Activated T-helper 17 cell treated with anti-CD3 and anti-CD28 coated beads, Interleukin-2, amount 50 U/mL, for 72 hours (primary cell): ENCODE measurements at regions not wholly inside any gene's neighbourhood (a gene's known extent, or its start where the extent isn't known, plus 50 kb on each side); places are given as distances from the start of the nearest gene placed in this dataset.

Experiments used
- ATAC-seq: fragments of 150-1000 bp; cut with Tn5 transposase; replicated peaks from 2 replicates; pipeline ENCODE4 v1.10.0; 2021; ENCODE audit warnings: mild to moderate bottlenecking, moderate library complexity
- H3K27ac Mint-ChIP-seq: one replicate; pipeline ENCODE4 v1.8.0; 2022; ENCODE audit warnings: mixed read lengths
- H3K27me3 Mint-ChIP-seq: one replicate; pipeline ENCODE4 v1.8.0; 2022; ENCODE audit warnings: mixed read lengths
- H3K36me3 Mint-ChIP-seq: one replicate; pipeline ENCODE4 v1.8.0; 2022; ENCODE audit warnings: low read depth, mild to moderate bottlenecking, mixed read lengths
- H3K4me1 Mint-ChIP-seq: one replicate; pipeline ENCODE4 v1.8.0; 2022; ENCODE audit warnings: mixed read lengths
- H3K4me3 Mint-ChIP-seq: one replicate; pipeline ENCODE4 v1.8.0; 2022; ENCODE audit warnings: mild to moderate bottlenecking, mixed read lengths
- H3K9me3 Mint-ChIP-seq: one replicate; pipeline ENCODE4 v1.8.0; 2022; ENCODE audit warnings: mixed read lengths

DNA sequence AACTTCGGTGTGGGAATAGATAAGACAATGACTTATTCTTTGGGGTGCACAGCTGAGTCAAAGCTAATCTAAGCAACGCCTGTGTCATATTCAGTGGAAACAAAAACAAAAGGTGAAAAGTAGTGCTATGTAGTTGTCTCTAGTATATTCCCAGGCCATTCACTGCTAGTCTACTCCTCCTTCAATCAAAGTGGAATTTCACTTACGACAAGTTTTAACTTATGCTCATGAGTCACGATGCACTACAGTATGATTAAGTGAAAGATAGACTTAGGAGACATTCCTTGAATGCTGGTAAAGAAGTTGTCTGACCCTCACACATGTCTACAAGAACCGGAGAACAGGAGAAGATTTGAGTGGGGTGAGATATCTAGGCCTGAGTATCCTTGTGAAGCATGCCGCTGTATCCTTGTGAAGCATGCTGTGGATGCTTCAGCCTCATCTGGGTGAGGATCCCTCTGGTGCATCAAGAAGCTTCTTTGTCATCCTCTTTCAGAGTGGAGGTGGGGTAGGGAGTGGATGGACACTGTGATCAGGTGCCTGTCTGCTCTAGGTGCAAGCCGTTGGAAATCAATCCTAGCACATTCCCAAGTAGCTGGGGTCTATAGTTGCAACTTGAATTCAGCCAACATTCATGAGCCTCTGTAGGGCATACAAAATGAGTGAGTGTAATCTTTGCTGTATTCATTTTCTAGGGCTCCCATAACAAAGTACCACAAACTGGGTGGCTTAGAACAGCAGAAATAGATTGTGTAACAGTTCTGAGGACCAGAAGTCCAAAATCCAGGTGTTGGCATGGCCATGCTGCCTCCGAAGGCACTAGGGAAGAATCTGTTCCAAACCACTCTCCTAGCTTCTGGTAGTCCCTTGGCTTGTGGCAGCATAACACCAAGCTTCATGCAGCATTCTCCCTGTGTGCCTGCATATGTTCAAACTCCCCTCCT, 173.5 kb upstream of the FN1 start:
- ATAC-seq = no peak
- H3K36me3 Mint-ChIP-seq = no peaks in the 10 kb centered on the region
- H3K4me1 Mint-ChIP-seq = no peaks in the 10 kb centered on the region
- H3K9me3 Mint-ChIP-seq = no peaks in the 10 kb centered on the region
- H3K27me3 Mint-ChIP-seq = peaks cover 4% of the 10 kb centered on the region
- no peak overlapping the region for H3K4me3 Mint-ChIP-seq
- H3K27ac Mint-ChIP-seq = no peak overlapping the region

DNA sequence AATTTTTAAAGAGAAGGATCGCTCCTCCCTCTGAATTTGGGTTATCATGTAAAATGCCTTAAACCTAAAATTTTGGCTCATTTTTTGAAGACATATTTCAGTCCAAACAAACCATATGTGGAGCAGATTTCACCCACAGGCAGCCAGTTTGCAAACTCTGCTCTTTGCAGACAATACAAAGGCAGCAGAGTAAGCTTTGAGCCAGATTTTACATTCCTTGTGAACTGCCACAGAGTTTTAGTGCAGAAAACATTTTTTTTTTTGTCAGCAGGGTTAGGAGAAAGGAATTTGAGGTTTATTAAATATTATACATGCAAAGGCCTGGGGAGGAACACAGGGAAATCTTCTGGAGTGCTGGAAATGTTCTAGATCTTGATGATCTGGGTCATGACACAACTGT, 171.9 kb upstream of the FN1 start:
- H3K36me3 Mint-ChIP-seq = no peaks in the 10 kb centered on the region
- H3K27ac Mint-ChIP-seq = no peak overlapping the region
- H3K27me3 Mint-ChIP-seq = peaks cover 9% of the 10 kb centered on the region
- H3K4me3 Mint-ChIP-seq = no peak overlapping the region
- H3K9me3 Mint-ChIP-seq = no peaks in the 10 kb centered on the region
- no peak for ATAC-seq
- no peaks in the 10 kb centered on the region for H3K4me1 Mint-ChIP-seq

DNA sequence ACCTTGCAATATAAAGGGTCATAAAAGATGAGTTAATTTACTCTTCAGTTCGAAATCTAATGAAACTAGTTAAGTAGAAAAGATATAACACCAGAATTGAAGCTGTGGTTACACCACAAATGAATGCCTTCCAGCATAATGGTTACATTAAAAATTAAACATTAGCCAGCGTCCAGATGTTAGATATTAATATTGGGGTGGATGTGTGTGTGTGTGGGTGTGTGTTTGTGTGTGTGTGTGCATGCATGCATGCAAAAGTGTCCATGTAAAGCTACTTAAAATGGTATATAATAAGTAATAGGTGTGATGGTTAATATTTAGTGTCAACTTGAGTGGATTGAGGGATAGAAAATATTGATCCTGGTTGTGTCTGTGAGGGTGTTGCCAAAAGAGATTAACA, 170.4 kb upstream of the FN1 start:
- no peak for ATAC-seq
- Mint-ChIP-seq H3K27me3 (peaks cover 5% of the 10 kb centered on the region), H3K9me3 (no peaks in the 10 kb centered on the region), H3K36me3 (no peaks in the 10 kb centered on the region), H3K4me1 (no peaks in the 10 kb centered on the region), H3K4me3 (no peak overlapping the region), H3K27ac (no peak overlapping the region)

GRCh38 chr2:215605214-215605613, 169.3 kb upstream of the FN1 start:
- ATAC-seq = no peak
- Mint-ChIP-seq H3K27ac (no peak overlapping the region), H3K4me3 (no peak overlapping the region), H3K4me1 (no peaks in the 10 kb centered on the region), H3K9me3 (no peaks in the 10 kb centered on the region), H3K36me3 (no peaks in the 10 kb centered on the region), H3K27me3 (peaks cover 5% of the 10 kb centered on the region)

- no peak overlapping the region for H3K27ac Mint-ChIP-seq
- H3K9me3 Mint-ChIP-seq = no peaks in the 10 kb centered on the region
- H3K4me3 Mint-ChIP-seq = no peak overlapping the region
- no peaks in the 10 kb centered on the region for H3K36me3 Mint-ChIP-seq
- H3K27me3 Mint-ChIP-seq = peaks cover 5% of the 10 kb centered on the region
- no peaks in the 10 kb centered on the region for H3K4me1 Mint-ChIP-seq
- ATAC-seq = no peak
Observed at GRCh38 chr2:215604606-215605005, 168.7 kb upstream of the FN1 start.

GRCh38 chr2:215603440-215603839, 167.6 kb upstream of the FN1 start:
- H3K9me3 Mint-ChIP-seq = no peaks in the 10 kb centered on the region
- H3K4me3 Mint-ChIP-seq = no peak overlapping the region
- peaks cover 5% of the 10 kb centered on the region for H3K27me3 Mint-ChIP-seq
- ATAC-seq = no peak
- no peaks in the 10 kb centered on the region for H3K36me3 Mint-ChIP-seq
- no peak overlapping the region for H3K27ac Mint-ChIP-seq
- H3K4me1 Mint-ChIP-seq = no peaks in the 10 kb centered on the region

DNA sequence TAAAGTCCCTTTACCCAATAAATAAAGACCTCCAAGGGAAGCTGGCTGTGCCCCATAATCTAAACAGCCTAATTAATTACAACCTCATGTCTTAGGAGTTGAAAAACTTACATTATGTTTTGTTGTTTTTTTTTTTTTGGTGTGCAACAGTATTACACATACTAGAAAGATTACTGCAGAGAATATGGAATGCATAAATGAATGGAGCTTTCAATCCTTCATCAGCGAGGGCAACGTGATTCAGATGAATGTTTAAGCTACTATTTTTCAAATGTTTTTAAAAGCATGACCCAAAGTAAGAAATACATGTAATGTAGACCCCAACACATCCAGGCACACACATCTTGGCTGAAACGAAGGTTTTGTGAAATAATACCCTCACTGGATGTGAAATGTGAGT, 167.1 kb upstream of the FN1 start:
- Mint-ChIP-seq H3K9me3 (no peaks in the 10 kb centered on the region), H3K27ac (no peak overlapping the region), H3K4me1 (no peaks in the 10 kb centered on the region), H3K27me3 (peaks cover 5% of the 10 kb centered on the region), H3K36me3 (no peaks in the 10 kb centered on the region), H3K4me3 (no peak overlapping the region)
- no peak for ATAC-seq

- Mint-ChIP-seq H3K9me3 (no peaks in the 10 kb centered on the region), H3K27ac (no peak overlapping the region), H3K4me3 (no peak overlapping the region), H3K27me3 (peaks cover 5% of the 10 kb centered on the region), H3K4me1 (no peaks in the 10 kb centered on the region), H3K36me3 (no peaks in the 10 kb centered on the region)
- ATAC-seq = no peak
Observed at GRCh38 chr2:215601990-215602721, 166.3 kb upstream of the FN1 start.

DNA sequence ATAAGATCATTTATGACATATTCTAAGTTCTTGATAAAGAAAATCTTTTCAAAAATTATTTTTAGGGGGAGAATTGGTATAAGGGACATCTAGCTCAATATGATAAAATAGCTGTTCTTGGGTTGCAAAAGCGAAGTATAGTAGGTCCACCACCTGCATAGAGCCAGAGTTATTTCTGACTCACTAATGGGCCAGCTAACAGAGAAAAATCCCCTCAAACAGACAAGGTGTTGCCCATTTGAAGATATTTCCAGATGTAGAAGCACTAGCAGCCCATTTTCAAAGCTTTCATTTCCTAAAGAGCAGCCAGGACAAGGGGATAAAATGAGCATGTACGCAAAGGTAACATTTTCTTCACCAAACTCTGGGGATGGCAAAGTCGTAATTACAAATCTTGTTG, 165.7 kb upstream of the FN1 start:
- ATAC-seq = no peak
- no peaks in the 10 kb centered on the region for H3K9me3 Mint-ChIP-seq
- H3K4me3 Mint-ChIP-seq = no peak overlapping the region
- no peak overlapping the region for H3K27ac Mint-ChIP-seq
- peaks cover 5% of the 10 kb centered on the region for H3K27me3 Mint-ChIP-seq
- no peaks in the 10 kb centered on the region for H3K36me3 Mint-ChIP-seq
- H3K4me1 Mint-ChIP-seq = no peaks in the 10 kb centered on the region

DNA sequence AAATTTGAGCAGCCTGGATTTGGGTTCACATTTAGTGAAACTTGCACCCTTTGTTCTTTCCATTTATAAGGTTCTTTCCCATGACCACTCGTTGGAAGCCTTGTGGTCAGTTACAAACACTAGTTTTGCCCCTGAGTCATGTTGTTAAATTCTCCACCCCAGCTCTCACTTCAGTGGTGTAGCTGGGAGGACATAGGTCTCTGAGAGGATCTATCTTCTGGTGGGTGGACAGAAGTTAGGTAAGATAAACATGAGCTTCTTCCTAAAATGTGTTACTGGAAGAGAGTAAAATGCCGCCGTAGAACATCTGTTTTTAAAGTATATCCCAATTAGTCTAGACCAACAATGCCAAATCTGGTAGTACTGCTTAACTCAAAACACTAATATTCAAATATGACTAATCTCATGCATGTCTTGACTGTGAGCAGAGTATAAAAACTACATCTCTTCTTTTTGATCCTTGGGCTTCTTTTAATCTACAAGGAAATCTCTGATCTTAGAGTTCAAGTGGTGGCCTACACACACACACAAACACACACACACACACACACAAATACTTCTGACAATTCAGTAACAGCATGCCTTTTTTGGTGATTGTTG, 162.6 kb upstream of the FN1 start:
- H3K4me1 Mint-ChIP-seq = no peaks in the 10 kb centered on the region
- H3K4me3 Mint-ChIP-seq = no peak overlapping the region
- H3K9me3 Mint-ChIP-seq = no peaks in the 10 kb centered on the region

DNA sequence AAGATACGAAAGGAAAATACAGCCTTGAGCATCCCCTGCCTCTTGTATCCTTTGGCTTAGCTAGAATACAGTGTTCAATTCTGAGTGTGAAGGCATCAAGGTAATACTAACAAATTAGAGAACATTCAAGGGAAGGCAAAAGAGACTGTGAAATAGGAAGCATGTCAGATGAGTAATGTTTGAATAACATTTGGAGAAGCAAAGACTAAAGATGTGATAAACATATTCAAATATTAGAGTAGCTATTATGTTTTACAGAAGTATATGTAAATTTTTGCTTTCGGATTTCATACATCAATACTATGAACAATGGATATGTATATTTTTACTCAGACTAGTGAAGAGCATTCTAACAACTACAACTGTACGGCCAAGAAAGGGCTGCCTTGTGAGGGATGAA, 161.7 kb upstream of the FN1 start:
- Mint-ChIP-seq H3K4me1 (no peaks in the 10 kb centered on the region), H3K27ac (no peak overlapping the region), H3K4me3 (no peak overlapping the region), H3K27me3 (no peaks in the 10 kb centered on the region), H3K36me3 (no peaks in the 10 kb centered on the region), H3K9me3 (no peaks in the 10 kb centered on the region)
- ATAC-seq = no peak

More for the DNA sequence above, 162.6 kb upstream of the FN1 start:
- ATAC-seq = no peak
- no peak overlapping the region for H3K27ac Mint-ChIP-seq
- peaks cover 3% of the 10 kb centered on the region for H3K27me3 Mint-ChIP-seq
- H3K36me3 Mint-ChIP-seq = no peaks in the 10 kb centered on the region

- H3K4me1 Mint-ChIP-seq = no peaks in the 10 kb centered on the region
- no peak overlapping the region for H3K4me3 Mint-ChIP-seq
- no peaks in the 10 kb centered on the region for H3K9me3 Mint-ChIP-seq
- no peaks in the 10 kb centered on the region for H3K27me3 Mint-ChIP-seq
- H3K27ac Mint-ChIP-seq = no peak overlapping the region
- no peak for ATAC-seq
- H3K36me3 Mint-ChIP-seq = no peaks in the 10 kb centered on the region
Observed at GRCh38 chr2:215594766-215595165, 158.9 kb upstream of the FN1 start.

DNA sequence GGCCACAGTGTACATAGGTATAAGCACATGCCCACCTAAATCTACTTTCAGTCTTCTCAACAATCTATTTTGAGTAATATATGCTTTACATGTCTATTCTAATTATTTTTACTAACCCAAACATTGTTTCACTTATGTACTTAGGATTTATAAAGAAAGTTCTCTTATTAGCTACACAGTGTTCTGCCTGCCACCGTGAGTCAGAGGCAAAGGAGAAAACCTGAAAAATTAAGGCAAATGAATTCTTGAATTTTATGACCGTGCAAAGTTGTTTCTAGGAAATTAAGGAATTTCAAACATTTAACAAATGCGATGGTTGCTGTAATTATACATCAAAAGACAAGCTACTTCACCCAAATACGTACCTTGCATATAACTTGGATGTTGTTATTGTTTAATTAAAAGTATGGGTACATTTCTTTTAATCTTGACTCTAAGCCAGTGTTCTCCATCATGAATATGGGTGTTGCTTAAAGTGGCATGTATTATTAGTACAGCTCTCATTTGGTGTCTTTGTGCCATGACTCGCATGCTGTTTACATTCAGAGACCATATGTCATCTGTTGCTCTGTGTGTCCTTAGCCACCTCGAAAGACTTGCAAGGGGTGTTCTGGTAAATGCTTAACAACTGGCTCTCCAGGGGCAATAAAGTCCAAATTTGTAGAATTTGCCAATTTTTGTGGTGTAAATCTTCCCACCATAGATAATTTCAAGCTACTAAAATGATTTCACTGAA, 154.3 kb upstream of the FN1 start:
- H3K36me3 Mint-ChIP-seq = no peaks in the 10 kb centered on the region
- no peaks in the 10 kb centered on the region for H3K4me1 Mint-ChIP-seq
- H3K27me3 Mint-ChIP-seq = no peaks in the 10 kb centered on the region
- no peak overlapping the region for H3K4me3 Mint-ChIP-seq
- H3K27ac Mint-ChIP-seq = no peak overlapping the region
- ATAC-seq = no peak
- no peaks in the 10 kb centered on the region for H3K9me3 Mint-ChIP-seq

- Mint-ChIP-seq H3K27me3 (no peaks in the 10 kb centered on the region), H3K9me3 (no peaks in the 10 kb centered on the region), H3K36me3 (no peaks in the 10 kb centered on the region), H3K27ac (no peak overlapping the region), H3K4me1 (no peaks in the 10 kb centered on the region), H3K4me3 (no peak overlapping the region)
- no peak for ATAC-seq
Observed at GRCh38 chr2:215583881-215584280, 148.0 kb upstream of the FN1 start.
